AG09309 (cell line): ENCODE measurements at regions not wholly inside any gene's neighbourhood (a gene's known extent, or its start where the extent isn't known, plus 50 kb on each side); places are given as distances from the start of the nearest gene placed in this dataset.

Source experiments
- DNase-seq: peaks from one replicate; pipeline ENCODE4 v3.0.0-alpha.2; 2010; ENCODE audit warnings: low read depth
- H3K4me3 ChIP-seq: 2 replicates; pipeline ENCODE4 v1.5.1; 2011; ENCODE audit warnings: mild to moderate bottlenecking, low read depth, low read length, moderate library complexity; ENCODE audit not compliant: control insufficient read depth
- TF ChIP-seq, protein P1 (sequence below): IDR thresholded peaks from 2 replicates; pipeline ENCODE4 v1.5.1; 2011; ENCODE audit warnings: mild to moderate bottlenecking, low read depth, low read length, inconsistent platforms; ENCODE audit not compliant: insufficient read depth, control insufficient read depth; ENCODE audit errors: missing control alignments

DNA sequence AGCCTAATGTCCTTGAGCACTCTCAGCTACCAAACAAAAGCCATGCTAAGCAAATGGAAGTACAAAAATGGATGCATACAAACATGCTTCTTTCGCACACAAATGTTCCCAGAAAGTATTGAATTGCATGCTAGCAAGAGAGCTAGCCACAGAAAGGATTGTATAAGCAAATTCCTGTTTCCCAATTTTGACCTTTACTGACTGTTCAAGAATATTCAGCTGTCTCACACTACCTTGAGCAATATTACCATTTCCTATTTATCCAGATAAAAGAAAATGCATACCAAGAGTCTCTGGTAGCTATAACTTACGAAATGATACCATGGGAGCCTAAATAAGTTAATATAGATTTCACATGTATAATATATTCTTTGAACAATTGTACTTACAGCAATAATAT is 264.6 kb downstream of the TMEM167A start:
- TF ChIP-seq, protein P1, sequence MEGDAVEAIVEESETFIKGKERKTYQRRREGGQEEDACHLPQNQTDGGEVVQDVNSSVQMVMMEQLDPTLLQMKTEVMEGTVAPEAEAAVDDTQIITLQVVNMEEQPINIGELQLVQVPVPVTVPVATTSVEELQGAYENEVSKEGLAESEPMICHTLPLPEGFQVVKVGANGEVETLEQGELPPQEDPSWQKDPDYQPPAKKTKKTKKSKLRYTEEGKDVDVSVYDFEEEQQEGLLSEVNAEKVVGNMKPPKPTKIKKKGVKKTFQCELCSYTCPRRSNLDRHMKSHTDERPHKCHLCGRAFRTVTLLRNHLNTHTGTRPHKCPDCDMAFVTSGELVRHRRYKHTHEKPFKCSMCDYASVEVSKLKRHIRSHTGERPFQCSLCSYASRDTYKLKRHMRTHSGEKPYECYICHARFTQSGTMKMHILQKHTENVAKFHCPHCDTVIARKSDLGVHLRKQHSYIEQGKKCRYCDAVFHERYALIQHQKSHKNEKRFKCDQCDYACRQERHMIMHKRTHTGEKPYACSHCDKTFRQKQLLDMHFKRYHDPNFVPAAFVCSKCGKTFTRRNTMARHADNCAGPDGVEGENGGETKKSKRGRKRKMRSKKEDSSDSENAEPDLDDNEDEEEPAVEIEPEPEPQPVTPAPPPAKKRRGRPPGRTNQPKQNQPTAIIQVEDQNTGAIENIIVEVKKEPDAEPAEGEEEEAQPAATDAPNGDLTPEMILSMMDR: no peak
- DNase-seq: no peak
- H3K4me3 ChIP-seq: no peak overlapping the region

DNA sequence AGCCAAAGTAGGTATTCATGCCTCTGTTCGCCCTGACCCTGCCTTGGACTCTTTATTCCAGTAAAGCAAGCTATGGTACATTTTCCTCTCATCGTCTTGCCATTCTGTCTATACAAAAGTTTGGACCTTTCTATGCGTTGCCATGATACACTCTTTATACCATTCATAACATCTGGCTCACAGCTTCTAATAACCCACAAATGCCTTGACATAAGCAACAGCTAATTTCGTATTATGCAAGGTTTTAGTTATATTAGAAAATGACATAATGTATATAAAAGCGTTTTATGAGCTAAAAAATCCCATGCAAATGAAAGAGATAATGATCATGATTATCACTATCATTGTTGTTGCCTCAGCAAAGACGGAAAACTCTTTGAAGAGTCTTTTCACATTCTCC is 265.7 kb downstream of the TMEM167A start:
- no peak for DNase-seq
- no peak overlapping the region for H3K4me3 ChIP-seq
- TF ChIP-seq, protein P1: no peak

DNA sequence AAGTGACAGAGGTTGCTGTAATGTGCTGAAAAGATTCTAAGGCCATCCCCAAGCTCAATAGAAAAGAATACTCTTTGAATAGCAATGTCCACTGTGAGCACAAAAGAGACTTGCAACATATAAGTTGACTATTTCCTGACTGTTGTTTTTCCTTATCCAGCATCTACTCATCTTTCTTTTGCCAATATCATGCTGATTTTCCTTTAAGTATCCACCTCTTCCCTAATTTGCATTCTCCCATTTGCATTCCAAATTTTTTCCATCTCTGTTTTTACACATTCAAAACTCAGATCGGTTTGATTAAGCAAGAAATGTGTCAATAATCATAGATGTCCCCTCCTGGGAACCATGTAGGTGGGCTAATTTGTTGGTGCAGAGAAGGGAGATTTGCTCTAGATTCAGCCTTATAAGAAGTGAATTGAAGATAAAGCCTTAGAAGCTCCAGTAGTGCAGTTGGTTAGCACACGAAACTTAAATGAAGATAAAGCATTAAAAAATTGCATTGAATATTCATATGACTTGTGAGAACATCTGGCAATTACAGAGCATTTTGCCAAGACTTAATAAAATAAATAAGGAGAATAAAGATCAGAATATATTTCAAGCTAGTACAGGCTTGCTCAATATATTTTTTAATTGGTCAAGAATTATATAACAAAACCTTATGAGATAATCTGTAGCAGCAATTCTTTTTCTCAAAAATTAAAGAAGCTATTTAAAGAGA is 267.6 kb downstream of the TMEM167A start:
- H3K4me3 ChIP-seq: no peak overlapping the region
- TF ChIP-seq, protein P1: no peak
- DNase-seq: no peak

DNA sequence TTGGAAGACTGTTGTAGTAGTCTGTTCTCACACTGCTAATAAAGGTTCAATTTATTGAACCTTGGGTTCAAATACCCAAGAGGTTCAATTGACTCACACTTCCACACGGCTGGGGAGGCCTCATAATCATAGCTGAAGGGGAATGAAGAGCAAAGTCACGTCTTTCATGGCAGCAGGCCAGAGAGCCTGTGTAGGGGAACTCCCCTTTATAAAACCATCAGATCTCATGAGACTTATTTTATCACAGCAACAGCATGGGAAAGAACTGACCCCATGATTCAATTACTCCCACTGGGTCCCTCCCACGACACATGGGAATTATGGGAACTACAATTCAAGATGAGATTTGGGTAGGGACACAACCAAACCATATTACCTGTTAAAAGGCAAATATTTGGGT is 268.2 kb downstream of the TMEM167A start:
- TF ChIP-seq, protein P1: no peak
- no peak overlapping the region for H3K4me3 ChIP-seq
- DNase-seq: no peak

DNA sequence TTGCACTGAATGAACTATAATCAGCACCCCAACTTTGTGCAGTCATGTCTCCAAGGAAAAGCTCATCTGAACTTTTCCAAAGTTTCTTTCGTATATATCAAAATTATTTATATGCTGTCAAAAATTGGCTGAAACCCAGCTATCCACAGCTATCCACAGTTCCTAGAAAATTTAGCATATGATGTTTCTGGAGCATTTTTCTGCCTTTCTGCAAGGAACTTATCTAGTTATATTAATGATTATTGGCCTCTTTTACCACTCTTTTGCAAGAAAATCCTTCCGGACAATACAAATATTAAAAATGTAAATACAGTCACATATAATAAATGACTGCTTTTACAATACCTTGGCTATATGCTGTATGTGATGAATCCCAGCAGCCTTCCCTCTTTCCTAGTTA is 270.2 kb downstream of the TMEM167A start:
- H3K4me3 ChIP-seq: no peak overlapping the region
- DNase-seq: no peak
- TF ChIP-seq, protein P1: no peak

DNA sequence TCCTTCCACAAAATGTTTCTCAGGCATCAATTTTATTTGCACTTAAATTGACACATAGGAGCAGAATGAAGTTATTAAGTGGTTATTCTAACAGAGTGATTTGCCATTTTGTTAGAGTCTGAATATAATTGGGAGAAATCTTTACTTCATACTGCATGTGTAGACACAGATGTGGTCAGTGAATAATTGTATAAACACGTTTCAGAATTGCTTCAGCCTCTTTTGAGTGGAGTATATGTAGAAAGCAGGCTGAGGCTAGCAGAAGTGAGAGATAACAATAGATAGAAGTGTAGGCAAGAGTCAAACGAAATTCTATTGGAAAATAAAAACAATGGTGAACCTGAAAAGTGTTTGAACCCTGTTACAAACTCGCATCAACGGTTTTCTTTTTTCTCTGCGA is 270.7 kb downstream of the TMEM167A start:
- no peak for DNase-seq
- TF ChIP-seq, protein P1: no peak
- no peak overlapping the region for H3K4me3 ChIP-seq
